ENCODE measurements at regions not wholly inside any gene's neighbourhood (a gene's known extent, or its start where the extent isn't known, plus 50 kb on each side); places are given as distances from the start of the nearest gene placed in this dataset.
"Not testable (repeated sequence)": the region's sequence is repeated elsewhere in the genome, so short reads cannot be mapped to it uniquely, and the experiment has no call there.

- Mint-ChIP-seq H3K4me1 (peaks cover 3% of the 10 kb centered on the region), H3K27ac (no peak overlapping the region), H3K4me3 (no peak overlapping the region), H3K36me3 (no peaks in the 10 kb centered on the region), H3K27me3 (no peaks in the 10 kb centered on the region), H3K9me3 (no peaks in the 10 kb centered on the region)
- ATAC-seq (ENCODE audit: low read depth) (no peak), DNase-seq (ENCODE audit: low spot score in 2 of 2) (no peak)
Measured at GRCh38 chr7:142586611-142587010, 162.7 kb upstream of the PRSS1 start.

- Mint-ChIP-seq H3K4me3 (no peak overlapping the region), H3K9me3 (no peaks in the 10 kb centered on the region), H3K27me3 (no peaks in the 10 kb centered on the region), H3K36me3 (no peaks in the 10 kb centered on the region), H3K27ac (no peak overlapping the region), H3K4me1 (peaks cover 12% of the 10 kb centered on the region)
- no peak for ATAC-seq (ENCODE audit: low read depth)
- no peak for DNase-seq (ENCODE audit: low spot score in 2 of 2)
Measured at GRCh38 chr7:142585425-142585824, 163.8 kb upstream of the PRSS1 start.

DNA sequence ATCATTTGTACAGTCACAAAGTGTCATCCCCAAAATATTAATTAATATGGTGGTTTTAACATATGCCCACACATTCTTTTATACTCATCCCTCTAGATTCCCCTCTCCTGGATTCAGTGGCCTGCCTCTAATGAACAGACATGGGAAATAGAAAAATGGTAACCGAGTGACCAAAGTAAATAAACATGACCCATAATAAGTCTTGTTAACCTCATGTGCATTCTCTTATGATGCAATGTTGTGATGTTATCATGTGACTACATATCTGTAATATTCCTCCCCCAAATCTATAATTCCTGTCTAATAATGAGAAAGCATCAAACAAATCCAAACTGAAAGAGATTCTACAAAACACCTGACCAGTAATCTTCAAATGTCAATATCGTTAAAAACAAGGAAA lies 164.5 kb upstream of the PRSS1 start:
- Mint-ChIP-seq H3K9me3 (no peaks in the 10 kb centered on the region), H3K27ac (no peak overlapping the region), H3K4me1 (peaks cover 13% of the 10 kb centered on the region), H3K4me3 (no peak overlapping the region), H3K36me3 (no peaks in the 10 kb centered on the region), H3K27me3 (no peaks in the 10 kb centered on the region)
- ATAC-seq (ENCODE audit: low read depth) (no peak), DNase-seq (ENCODE audit: low spot score in 2 of 2) (no peak)

- Mint-ChIP-seq H3K36me3 (no peaks in the 10 kb centered on the region), H3K27me3 (no peaks in the 10 kb centered on the region), H3K4me3 (no peak overlapping the region), H3K9me3 (no peaks in the 10 kb centered on the region), H3K27ac (no peak overlapping the region), H3K4me1 (peaks cover 13% of the 10 kb centered on the region)
- no peak for DNase-seq (ENCODE audit: low spot score in 2 of 2)
- peak; percentile 46 for ATAC-seq (ENCODE audit: low read depth)
Measured at GRCh38 chr7:142583446-142583845, 165.8 kb upstream of the PRSS1 start.

DNA sequence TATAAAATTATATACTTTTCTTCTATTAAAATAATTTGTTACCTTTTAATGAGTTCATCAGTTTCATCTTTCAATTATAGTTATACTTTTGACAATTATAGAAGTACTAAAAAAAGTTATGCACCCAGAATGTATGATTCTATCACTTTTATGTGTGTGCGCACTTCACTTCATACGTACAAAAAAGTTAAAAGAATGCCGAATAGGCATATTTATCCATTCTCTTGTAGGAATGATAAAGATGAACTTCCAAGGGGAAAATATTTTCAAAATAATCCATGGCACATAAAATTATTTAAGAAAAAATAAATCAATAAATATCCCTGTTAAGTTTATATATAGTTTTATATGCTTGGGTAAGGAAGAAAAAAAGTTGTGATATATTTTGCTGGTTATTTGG lies 166.9 kb upstream of the PRSS1 start:
- no peaks in the 10 kb centered on the region for H3K27me3 Mint-ChIP-seq
- H3K9me3 Mint-ChIP-seq: no peaks in the 10 kb centered on the region
- H3K4me1 Mint-ChIP-seq: peaks cover 13% of the 10 kb centered on the region
- H3K36me3 Mint-ChIP-seq: no peaks in the 10 kb centered on the region
- DNase-seq (ENCODE audit: low spot score in 2 of 2) (no peak), ATAC-seq (ENCODE audit: low read depth) (no peak)
- H3K4me3 Mint-ChIP-seq: no peak overlapping the region
- H3K27ac Mint-ChIP-seq: no peak overlapping the region

GRCh38 chr7:142581341-142581740 lies 167.9 kb upstream of the PRSS1 start:
- no peak overlapping the region for H3K27ac Mint-ChIP-seq
- H3K4me3 Mint-ChIP-seq: peak overlapping the region; percentile 40
- H3K4me1 Mint-ChIP-seq: peaks cover 13% of the 10 kb centered on the region
- H3K9me3 Mint-ChIP-seq: no peaks in the 10 kb centered on the region
- ATAC-seq (ENCODE audit: low read depth) (peak; percentile 90), DNase-seq (ENCODE audit: low spot score in 2 of 2) (no peak)
- H3K36me3 Mint-ChIP-seq: no peaks in the 10 kb centered on the region
- H3K27me3 Mint-ChIP-seq: no peaks in the 10 kb centered on the region

DNA sequence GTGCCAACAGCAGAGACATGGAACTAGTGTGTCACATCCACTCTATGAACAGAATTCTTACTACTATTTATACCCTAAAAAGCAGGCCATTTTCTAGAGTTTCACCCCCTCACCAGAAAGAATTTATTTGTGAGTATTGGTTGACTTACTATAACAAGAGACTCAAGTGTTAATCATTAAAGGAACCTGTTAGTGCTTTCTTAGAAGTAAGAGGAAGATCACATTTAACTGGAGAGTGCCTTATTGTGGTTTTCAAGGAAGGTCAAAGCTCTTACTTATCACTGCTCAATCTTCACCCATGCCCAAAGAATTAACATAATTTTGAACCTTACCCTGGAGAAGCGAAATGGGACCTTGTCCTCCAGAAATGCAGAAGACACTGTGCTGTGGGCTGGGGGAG lies 169.3 kb upstream of the PRSS1 start:
- H3K9me3 Mint-ChIP-seq: no peaks in the 10 kb centered on the region
- no peaks in the 10 kb centered on the region for H3K36me3 Mint-ChIP-seq
- ATAC-seq (ENCODE audit: low read depth) (no peak), DNase-seq (ENCODE audit: low spot score in 2 of 2) (no peak)
- H3K27me3 Mint-ChIP-seq: no peaks in the 10 kb centered on the region
- H3K27ac Mint-ChIP-seq: no peak overlapping the region
- no peak overlapping the region for H3K4me3 Mint-ChIP-seq
- peaks cover 13% of the 10 kb centered on the region for H3K4me1 Mint-ChIP-seq

DNA sequence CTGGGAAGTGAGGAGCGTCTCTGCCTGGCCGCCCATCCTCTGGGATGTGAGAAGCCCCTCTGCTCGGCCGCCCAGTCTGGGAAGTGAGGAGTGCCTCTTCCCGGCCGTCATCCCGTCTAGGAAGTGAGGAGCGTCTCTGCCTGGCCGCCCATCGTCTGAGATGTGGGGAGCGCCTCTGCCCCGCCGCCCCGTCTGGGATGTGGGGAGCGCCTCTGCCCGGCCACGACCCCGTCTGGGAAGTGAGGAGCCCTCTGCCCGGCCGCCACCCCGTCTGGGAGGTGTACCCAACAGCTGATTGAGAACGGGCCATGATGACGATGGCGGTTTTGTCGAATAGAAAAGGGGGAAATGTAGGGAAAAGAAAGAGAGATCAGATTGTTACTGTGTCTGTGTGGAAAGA lies 173.9 kb upstream of the PRSS1 start:
- not testable (repeated sequence) for DNase-seq (ENCODE audit: low spot score in 2 of 2); ATAC-seq (ENCODE audit: low read depth); H3K4me3 Mint-ChIP-seq; H3K27ac Mint-ChIP-seq; H3K36me3 Mint-ChIP-seq; H3K9me3 Mint-ChIP-seq; H3K4me1 Mint-ChIP-seq
- H3K27me3 Mint-ChIP-seq: peaks cover 12% of the 10 kb centered on the region

- H3K27me3 Mint-ChIP-seq: peaks cover 17% of the 10 kb centered on the region
Measured at GRCh38 chr7:142571581-142571980, 177.7 kb upstream of the PRSS1 start.

DNA sequence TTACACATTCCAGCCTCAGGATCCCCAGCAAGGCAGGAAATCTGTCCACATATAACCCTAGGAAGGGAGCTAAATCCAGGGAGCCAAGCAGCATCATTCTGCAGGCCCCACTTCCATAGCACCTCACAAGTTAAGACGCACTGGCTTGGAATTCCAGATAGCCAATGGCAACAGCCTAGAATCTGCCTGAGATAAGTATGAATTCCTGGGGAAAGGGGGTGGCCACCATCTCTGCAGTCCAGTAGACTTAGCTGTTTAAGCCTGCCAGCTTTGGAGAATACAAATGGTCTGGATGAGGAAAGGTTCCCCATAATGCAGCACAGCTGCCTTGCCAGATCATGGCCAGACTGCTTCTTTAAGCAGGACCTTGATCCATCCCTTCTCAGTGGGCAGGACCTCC lies 179.4 kb upstream of the PRSS1 start:
- ATAC-seq (ENCODE audit: low read depth): no peak
- Mint-ChIP-seq H3K36me3 (peaks cover 2% of the 10 kb centered on the region), H3K27ac (no peak overlapping the region), H3K27me3 (peaks cover 21% of the 10 kb centered on the region), H3K4me1 (peaks cover 5% of the 10 kb centered on the region), H3K4me3 (no peak overlapping the region), H3K9me3 (no peaks in the 10 kb centered on the region)
- no peak for DNase-seq (ENCODE audit: low spot score in 2 of 2)

More at GRCh38 chr7:142571581-142571980, 177.7 kb upstream of the PRSS1 start:
- peaks cover 5% of the 10 kb centered on the region for H3K4me1 Mint-ChIP-seq
- no peak overlapping the region for H3K4me3 Mint-ChIP-seq
- H3K9me3 Mint-ChIP-seq: no peaks in the 10 kb centered on the region
- no peak overlapping the region for H3K27ac Mint-ChIP-seq
- ATAC-seq (ENCODE audit: low read depth) (no peak), DNase-seq (ENCODE audit: low spot score in 2 of 2) (no peak)
- H3K36me3 Mint-ChIP-seq: peaks cover 2% of the 10 kb centered on the region

DNA sequence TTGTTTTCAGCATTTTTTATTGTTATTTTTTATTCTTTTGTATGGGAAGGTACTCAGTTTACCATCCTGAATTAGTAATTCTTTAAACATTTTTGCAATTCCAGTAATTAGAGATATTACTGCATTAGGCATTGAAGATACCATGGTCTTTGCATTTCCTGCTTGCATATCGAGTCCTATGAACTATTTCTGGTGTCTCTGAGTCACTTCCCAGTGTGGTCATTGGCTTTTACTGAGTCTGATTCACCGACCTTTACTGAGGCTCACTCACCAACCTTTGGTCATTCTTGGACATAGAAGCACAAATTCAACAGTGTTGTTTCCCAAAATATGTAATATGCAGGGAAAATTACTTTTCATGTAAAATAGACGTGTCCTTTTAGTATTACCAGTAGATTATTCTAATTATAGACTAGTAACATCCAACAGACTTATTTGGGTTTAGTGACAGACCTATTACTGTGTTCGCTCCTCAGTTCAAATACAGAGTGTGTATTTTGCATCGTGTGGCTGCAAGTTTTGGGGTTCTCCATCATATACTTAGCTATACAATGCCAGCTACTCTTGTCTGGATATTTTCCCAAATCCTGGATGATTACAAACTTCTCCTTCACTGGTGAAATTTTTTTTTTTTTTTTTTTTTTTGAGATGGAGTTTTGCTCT lies 180.7 kb upstream of the PRSS1 start:
- H3K9me3 Mint-ChIP-seq: no peaks in the 10 kb centered on the region
- ATAC-seq (ENCODE audit: low read depth): no peak
- H3K27ac Mint-ChIP-seq: no peak overlapping the region
- peaks cover 22% of the 10 kb centered on the region for H3K27me3 Mint-ChIP-seq
- H3K4me1 Mint-ChIP-seq: peaks cover 5% of the 10 kb centered on the region
- H3K4me3 Mint-ChIP-seq: no peak overlapping the region
- DNase-seq (ENCODE audit: low spot score in 2 of 2): no peak
- no peaks in the 10 kb centered on the region for H3K36me3 Mint-ChIP-seq

- Mint-ChIP-seq H3K4me3 (no peak overlapping the region), H3K27me3 (peaks cover 24% of the 10 kb centered on the region), H3K4me1 (peaks cover 5% of the 10 kb centered on the region), H3K27ac (no peak overlapping the region), H3K9me3 (no peaks in the 10 kb centered on the region), H3K36me3 (no peaks in the 10 kb centered on the region)
- DNase-seq (ENCODE audit: low spot score in 2 of 2) (no peak), ATAC-seq (ENCODE audit: low read depth) (peak; percentile 46)
Measured at GRCh38 chr7:142567201-142568075, 181.8 kb upstream of the PRSS1 start.

DNA sequence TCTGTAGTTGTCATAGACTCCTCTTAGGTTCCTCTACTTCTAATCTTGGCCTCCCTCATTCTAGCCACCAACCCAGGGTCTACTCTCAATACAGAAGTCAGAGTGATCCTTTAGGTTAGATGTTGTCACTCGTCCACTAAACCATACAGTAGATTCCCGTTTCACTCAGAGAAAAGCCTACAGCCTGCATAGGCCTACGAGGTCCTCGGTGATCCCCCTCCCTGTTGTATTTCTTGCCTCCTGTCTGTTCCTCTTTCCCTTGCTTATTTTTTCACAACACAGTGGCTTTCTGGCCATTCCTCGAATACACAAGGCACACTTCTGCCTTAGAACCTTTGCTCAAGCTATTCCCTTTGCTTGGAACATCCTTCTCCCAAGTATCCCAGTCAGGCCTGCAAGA lies 183.0 kb upstream of the PRSS1 start:
- Mint-ChIP-seq H3K4me1 (peaks cover 5% of the 10 kb centered on the region), H3K36me3 (peaks cover 2% of the 10 kb centered on the region), H3K4me3 (no peak overlapping the region), H3K9me3 (no peaks in the 10 kb centered on the region), H3K27ac (no peak overlapping the region), H3K27me3 (peaks cover 31% of the 10 kb centered on the region)
- DNase-seq (ENCODE audit: low spot score in 2 of 2) (no peak), ATAC-seq (ENCODE audit: low read depth) (no peak)

GRCh38 chr7:142564125-142564524 lies 185.1 kb upstream of the PRSS1 start:
- not testable (repeated sequence) for H3K27ac Mint-ChIP-seq; H3K4me3 Mint-ChIP-seq; H3K4me1 Mint-ChIP-seq; ATAC-seq (ENCODE audit: low read depth); DNase-seq (ENCODE audit: low spot score in 2 of 2); H3K9me3 Mint-ChIP-seq; H3K36me3 Mint-ChIP-seq
- H3K27me3 Mint-ChIP-seq: peaks cover 23% of the 10 kb centered on the region

Measured in memory B cell (primary cell).